ENCODE measurements at regions not wholly inside any gene's neighbourhood (a gene's known extent, or its start where the extent isn't known, plus 50 kb on each side); places are given as distances from the start of the nearest gene placed in this dataset.
"Not testable (repeated sequence)": the region's sequence is repeated elsewhere in the genome, so short reads cannot be mapped to it uniquely, and the experiment has no call there.

DNA sequence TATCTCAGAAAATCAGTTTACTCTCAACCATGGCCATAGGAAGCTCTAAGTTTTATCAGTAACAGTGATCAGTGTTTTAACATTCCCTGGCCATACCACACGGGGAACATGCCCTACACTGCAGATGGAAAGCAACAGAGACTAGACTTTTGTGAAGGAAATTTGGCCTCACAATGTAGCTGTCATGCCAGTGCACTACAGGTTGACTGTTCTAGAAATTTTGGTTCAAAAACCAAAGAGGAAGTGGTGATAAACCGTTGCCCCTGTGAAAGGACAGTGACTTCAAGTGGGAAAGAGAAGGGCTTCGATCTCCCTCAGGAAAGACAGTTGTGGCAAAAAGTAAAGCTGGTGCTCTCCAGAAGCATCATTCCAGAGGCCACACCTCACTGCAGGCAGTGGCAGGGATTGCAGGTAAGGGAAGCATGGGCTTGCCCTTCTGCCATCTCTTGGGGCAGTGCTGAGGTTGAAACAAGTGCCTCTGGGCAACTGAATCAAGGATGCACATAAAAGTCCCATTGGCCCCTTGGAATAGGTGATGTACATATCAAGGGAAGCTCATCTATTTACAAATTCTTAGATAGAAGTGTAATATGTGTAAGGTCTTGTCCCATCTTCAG lies 143.4 kb downstream of the PPIAL4A start:
- intact Hi-C loops (cut with DNase I); H3K4me3 ChIP-seq; H3K36me3 ChIP-seq; H3K27me3 ChIP-seq; FAIRE-seq; H3K27ac ChIP-seq; ATAC-seq; H3K4me1 ChIP-seq; DNase-seq; H3K9me3 ChIP-seq: not testable (repeated sequence)
- 46 to 57% methylated on average over 2 to 3 of the region's 3 CpGs for WGBS, 2 donors

DNA sequence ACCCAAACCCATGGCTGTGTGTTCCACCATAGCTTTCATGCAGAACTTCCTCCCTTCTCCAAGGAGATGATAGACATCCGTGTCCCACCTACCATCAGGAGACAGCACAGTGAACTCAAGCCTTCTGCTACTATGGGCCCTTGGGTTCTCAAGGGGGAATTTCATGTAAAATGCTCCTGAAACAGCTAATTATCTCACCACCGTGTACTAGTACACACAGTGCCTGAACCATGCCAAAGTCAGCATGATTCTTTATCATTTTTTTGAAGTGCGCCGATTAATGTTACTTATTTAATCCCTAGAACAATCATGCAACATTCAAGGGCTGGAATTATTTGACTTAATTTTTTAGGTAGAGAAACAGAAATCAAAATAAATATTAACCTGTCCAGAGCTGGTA lies 147.2 kb downstream of the PPIAL4A start:
- DNase-seq; H3K27me3 ChIP-seq; H3K4me3 ChIP-seq; H3K9me3 ChIP-seq; FAIRE-seq; H3K36me3 ChIP-seq; H3K27ac ChIP-seq; intact Hi-C loops (cut with DNase I); H3K4me1 ChIP-seq: not testable (repeated sequence)
- ATAC-seq, result peak in 2 of 4 donors; percentile 63 to 79
- no CpG with 5 or more reads among the region's 4 CpGs for WGBS, 2 donors

DNA sequence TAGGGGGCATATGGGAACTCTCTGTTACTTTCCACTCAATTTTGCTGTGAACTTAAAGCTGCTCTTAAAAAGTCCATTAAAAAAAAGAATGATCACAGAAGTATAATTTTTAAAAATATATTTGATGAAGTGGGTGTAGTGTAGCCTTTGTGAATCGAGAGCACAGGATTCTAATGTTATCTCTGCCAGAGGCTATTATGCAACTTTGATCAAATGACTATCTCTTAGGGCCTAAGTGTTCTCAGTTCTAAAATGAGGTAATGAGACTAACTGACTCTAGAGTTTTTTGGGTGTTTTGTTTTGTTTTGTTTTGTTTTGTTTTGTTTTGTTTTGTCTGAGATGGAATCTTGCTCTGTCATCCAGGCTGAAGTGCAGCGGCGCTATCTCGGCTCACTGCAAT lies 143.2 kb downstream of the FAM72B start:
- H3K27ac ChIP-seq; H3K9me3 ChIP-seq; H3K4me3 ChIP-seq; H3K27me3 ChIP-seq; DNase-seq; H3K4me1 ChIP-seq; intact Hi-C loops (cut with DNase I); FAIRE-seq; H3K36me3 ChIP-seq: not testable (repeated sequence)
- 97% methylated on average over 3 of the region's 4 CpGs; no CpG with 5 or more reads in 1 of the 2 donors for WGBS, 2 donors
- peak in 1 of 4 donors; percentile 36 for ATAC-seq

DNA sequence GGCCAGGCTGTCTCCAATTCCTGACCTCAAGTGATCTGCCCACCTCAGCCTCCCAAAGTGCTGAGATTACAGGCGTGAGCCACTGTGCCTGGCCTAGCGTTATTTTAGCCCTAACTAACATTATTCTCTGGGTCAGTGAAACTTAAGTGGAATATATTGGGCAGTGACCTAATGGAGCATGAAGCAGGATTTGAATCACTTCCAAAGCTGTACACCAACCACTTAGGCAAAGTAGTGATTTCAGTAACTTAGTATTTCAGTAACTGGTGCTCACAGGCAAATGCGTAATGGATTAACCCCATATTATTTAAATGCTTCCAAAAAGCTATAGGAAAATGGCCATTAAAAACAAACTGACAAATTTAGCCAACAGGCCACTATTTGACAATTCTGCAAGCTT lies 142.6 kb downstream of the FAM72B start:
- DNase-seq; intact Hi-C loops (cut with DNase I); ATAC-seq: not testable (repeated sequence)

DNA sequence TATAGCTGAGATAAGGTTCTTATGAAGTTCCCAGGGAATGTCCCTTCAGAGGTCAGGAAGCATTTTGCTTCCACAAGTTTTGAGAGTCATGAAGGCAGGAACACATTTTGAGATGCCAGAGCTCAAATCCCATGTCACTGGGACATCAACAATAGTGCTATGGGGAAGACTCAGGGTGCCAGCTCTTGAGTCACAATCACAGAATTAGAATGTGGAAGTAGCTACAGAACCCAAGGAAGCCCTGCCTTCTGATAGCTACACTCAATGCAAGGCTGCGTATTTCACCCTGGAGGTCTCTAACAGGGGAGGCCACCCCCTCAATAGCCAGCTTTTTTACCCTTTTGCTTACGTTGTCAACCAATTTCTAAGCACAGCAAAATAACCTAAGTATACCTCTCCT lies 141.3 kb downstream of the FAM72B start:
- H3K4me1 ChIP-seq; DNase-seq; FAIRE-seq; H3K27ac ChIP-seq; H3K4me3 ChIP-seq; intact Hi-C loops (cut with DNase I); H3K27me3 ChIP-seq; H3K36me3 ChIP-seq; H3K9me3 ChIP-seq: not testable (repeated sequence)
- 81 to 82% methylated on average over 2 of the region's 2 CpGs for WGBS, 2 donors
- peak in 2 of 4 donors; percentile 40 to 69 for ATAC-seq

More for the DNA sequence above, 142.6 kb downstream of the FAM72B start:
- WGBS, 2 donors, result 88 to 89% methylated on average over 3 of the region's 3 CpGs
- not testable (repeated sequence) for H3K36me3 ChIP-seq, H3K27ac ChIP-seq, H3K27me3 ChIP-seq, H3K4me3 ChIP-seq, H3K9me3 ChIP-seq, H3K4me1 ChIP-seq, FAIRE-seq

DNA sequence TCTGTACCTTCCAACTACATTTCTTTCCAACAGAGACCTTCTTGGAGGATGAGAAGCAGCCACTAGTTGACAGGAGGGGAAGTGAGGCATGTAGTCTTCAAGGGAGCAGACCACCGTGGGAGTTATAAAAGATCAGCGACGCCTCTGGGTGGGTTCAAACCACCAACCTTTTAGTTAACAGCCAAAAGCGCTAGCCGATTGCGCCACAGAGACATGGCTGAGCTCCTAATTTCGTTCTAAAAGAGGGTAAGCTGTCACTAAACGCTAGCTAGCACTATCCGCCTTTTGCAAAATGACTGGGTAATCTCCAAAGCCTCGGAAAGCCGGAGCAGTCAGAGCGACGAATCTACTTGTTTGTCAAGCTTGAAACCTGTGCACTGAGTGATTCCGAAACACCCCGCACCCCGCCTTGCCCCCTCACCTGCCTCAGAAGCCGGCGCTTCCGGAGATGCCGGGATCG lies 135.8 kb downstream of the FAM72B start:
- H3K27me3 ChIP-seq; FAIRE-seq; DNase-seq; H3K36me3 ChIP-seq; H3K9me3 ChIP-seq; H3K4me1 ChIP-seq; intact Hi-C loops (cut with DNase I); H3K27ac ChIP-seq; H3K4me3 ChIP-seq: not testable (repeated sequence)
- peak in 2 of 4 donors; percentile 49 to 51 for ATAC-seq
- 3 to 16% methylated on average over 18 to 20 of the region's 21 CpGs for WGBS, 2 donors

DNA sequence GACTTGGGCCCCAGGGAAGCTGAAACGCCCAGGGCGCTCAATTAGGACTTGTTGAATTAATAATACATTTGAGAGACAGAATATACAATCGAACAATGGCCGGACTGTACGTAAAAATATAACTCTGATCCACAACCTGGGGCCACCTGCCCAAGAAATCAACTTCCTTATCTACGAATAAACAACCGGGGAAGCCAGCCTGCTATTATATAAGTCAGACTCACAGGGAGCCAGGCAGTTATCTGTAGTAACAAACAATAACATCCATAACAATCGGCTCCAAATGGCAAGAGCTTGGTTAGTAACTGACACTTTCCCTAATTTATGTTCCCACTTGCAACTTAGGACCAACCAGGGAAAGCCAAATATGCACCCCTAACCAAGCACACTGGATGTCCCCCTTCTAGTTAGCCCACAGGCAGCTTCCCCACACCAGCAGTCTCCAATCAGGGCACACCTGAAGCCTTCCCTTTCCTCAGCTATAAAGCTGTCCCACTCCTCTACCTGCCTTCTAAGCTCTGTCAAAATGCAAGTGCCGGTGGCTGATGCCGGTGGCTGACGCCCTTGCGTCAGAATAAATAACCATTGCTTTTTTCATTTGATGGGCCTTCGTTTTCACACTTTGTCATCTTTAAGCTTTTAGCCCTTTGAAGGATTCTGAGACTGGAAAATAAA lies 135.2 kb downstream of the FAM72B start:
- H3K36me3 ChIP-seq; intact Hi-C loops (cut with DNase I); H3K27ac ChIP-seq; H3K27me3 ChIP-seq; H3K4me3 ChIP-seq; DNase-seq; H3K4me1 ChIP-seq; H3K9me3 ChIP-seq; FAIRE-seq: not testable (repeated sequence)
- WGBS, 2 donors, result 5 to 16% methylated on average over 5 of the region's 13 CpGs
- ATAC-seq, result peak in 2 of 4 donors; percentile 31 to 50

DNA sequence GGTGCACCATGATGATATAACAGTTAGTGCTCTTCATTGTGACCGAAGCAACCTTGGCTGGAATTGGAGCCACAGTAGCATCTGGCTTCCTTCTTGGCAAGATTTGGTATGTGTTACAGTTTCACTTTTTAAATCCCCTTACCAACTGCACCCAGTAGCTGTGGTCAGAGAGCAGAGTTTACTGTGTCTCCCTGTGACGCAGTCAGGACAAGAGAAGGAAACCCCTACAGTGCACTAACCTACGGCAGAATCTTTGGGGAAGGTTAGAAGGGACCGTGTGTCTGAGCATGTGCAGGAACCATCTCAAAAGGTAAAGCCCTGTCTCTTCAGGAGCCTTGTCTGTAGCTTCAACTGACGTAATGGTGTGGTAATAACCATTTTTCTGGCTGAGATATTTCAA lies 134.0 kb downstream of the FAM72B start:
- H3K9me3 ChIP-seq; H3K27me3 ChIP-seq; intact Hi-C loops (cut with DNase I); FAIRE-seq; H3K4me3 ChIP-seq; DNase-seq; H3K27ac ChIP-seq; H3K4me1 ChIP-seq; ATAC-seq; H3K36me3 ChIP-seq: not testable (repeated sequence)
- 89 to 92% methylated on average over 5 of the region's 5 CpGs for WGBS, 2 donors

DNA sequence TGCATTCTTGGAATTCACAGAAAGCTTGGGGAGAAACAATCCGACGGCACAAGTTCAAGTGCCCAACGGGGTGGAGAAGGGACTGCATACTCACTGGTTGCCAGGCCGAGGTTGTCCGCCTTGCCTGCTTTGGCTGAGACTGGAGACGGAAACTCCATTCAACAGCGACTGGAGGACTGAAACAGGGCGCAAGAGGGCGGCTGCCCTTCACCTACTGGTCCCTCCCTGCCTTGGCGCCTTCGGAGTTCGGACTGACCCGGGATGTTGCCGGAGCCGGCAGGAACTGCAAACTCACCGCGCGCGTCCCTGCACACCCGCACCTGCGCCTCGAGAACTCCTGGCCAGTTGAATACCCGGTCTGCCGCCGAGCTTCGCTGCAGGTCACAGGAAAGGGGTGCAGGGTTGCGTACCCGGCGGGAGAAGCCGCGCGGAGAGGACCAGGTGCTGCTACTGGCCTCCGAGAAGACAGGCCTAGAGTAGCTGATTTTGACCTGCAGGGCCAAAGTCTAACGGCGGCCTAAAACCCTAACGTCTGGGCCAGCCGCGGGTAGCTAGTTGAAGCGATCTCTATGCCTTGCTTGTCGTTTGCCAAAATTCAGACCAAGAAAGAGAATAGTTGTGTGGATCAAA lies 132.9 kb downstream of the FAM72B start:
- H3K27me3 ChIP-seq; intact Hi-C loops (cut with DNase I); DNase-seq; H3K9me3 ChIP-seq; H3K4me1 ChIP-seq; H3K27ac ChIP-seq; H3K4me3 ChIP-seq; FAIRE-seq; H3K36me3 ChIP-seq: not testable (repeated sequence)
- ATAC-seq, result peak in 1 of 4 donors; percentile 34
- WGBS, 2 donors, result 51 to 56% methylated on average over 17 to 26 of the region's 40 CpGs

DNA sequence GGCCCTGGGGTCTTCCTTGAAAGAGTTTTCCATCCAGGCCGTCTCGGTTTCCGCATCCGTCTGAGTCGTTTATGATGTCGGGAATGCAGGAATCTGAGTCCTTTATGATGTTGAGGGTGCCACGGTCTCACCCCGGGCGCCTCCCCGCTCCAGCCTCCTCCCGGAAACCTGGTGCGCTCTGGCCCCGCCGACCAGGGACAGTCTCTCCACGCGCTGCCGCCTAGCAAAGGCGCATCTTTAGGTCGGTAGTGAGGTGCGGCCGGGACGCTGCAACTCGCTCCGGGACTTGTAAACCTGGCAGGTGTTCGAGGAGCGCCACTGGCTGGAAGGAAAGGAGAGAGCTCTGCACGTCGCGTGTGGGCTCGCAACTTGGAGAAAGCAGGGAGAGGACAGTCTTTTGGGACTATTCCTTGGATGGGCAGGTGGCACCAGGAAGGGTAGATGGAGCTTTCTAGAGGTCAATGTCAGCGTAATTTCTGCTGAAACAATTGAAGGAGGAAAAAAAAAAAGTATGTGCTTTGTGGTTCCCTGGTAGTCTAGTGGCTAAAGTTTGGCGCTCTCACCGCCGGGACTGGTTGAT lies 132.0 kb downstream of the FAM72B start:
- H3K9me3 ChIP-seq; H3K4me1 ChIP-seq; H3K36me3 ChIP-seq; FAIRE-seq; H3K27me3 ChIP-seq; H3K4me3 ChIP-seq; H3K27ac ChIP-seq; intact Hi-C loops (cut with DNase I): not testable (repeated sequence)
- WGBS, 2 donors, result 20 to 23% methylated on average over 23 to 28 of the region's 34 CpGs
- peak in 1 of 6 donors; percentile 44 for DNase-seq
- ATAC-seq, result peak in 1 of 4 donors; percentile 30

DNA sequence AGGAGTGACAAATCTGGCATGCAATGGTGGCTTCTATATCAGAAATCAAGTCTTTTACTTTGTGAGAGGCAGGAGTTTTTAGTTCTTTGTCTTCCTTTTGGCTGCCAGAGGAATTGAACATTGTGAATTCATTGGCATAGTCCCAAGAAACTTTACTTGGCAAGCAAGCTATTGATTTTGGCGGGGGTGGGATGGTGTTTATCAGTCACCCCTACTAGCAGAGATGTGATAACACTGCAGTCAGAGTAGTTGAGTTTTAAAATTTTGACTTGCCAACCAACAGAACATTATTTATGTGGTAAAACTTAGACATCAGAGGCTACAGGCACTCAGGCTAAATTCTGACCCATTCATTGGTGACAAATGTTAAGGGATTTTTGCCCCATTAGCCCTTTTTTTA lies 129.2 kb downstream of the FAM72B start:
- intact Hi-C loops (cut with DNase I); H3K36me3 ChIP-seq; H3K4me1 ChIP-seq; H3K4me3 ChIP-seq; FAIRE-seq; H3K27ac ChIP-seq; DNase-seq; H3K27me3 ChIP-seq; H3K9me3 ChIP-seq: not testable (repeated sequence)
- peak; percentile 31 to 83 (median 60) for ATAC-seq
- WGBS, 2 donors, result no CpG with 5 or more reads among the region's 1 CpG

DNA sequence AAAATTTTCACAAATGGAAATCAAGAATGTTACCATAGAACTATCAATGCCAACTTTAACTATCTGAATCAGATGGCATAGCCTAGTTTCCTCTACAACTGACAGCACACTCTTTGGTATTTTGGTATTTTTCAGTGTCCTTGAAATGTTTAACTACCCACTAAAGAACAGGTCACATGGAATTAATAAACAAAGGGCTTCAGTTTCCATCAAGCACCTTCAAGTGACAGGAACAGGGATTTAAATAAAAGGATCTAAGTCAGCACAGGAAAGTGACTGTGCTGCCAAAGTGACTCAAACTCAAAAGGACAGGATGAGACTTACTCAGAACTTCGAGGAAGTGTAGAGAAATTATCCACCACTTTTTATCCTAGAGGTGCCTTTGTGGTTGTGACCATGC lies 117.2 kb downstream of the FAM72B start:
- H3K27me3 ChIP-seq; H3K36me3 ChIP-seq; ATAC-seq; H3K4me3 ChIP-seq; H3K27ac ChIP-seq; FAIRE-seq; DNase-seq; H3K9me3 ChIP-seq; intact Hi-C loops (cut with DNase I); H3K4me1 ChIP-seq: not testable (repeated sequence)
- 0 to 29% methylated on average over 1 of the region's 1 CpG for WGBS, 2 donors

Data from pancreas (tissue), 10 donors.